ENCODE measurements at regions not wholly inside any gene's neighbourhood (a gene's known extent, or its start where the extent isn't known, plus 50 kb on each side); places are given as distances from the start of the nearest gene placed in this dataset.

DNA sequence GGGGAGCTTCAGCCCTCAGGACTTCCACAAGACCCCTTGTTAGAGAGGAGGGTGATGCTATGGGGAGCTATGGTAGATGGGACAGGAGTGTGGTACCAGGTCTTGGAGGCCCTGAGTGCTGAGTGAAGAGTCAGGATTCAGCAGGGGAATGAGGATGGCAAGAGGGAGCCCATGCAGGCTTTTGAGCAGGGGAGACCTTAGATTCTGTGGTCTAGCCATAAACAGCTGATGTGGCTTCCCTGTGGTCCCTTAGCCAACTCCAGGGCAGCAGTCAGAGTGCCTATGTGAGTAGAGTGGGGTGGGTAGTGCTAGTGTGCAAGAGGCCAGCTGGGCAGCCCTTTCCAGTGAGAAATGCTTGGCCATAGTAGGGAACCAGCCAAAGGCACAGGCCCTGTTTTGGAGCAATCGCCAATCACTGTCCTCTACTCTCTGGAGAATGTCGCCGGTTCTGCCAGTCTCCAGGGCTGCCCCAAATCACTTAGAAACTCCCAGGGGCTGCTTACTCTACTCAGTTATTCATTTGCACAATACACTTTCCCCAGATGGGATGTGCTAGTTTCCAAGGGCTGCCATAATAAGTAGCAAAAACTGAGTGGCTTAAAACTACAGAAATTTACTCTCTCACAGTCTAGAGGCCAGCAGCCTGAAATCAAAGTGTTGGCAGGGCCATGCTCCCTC, 310.5 kb downstream of the SMAD2 start:
- no peak for TF ChIP-seq MYC (IDR thresholded peaks at IDR 0.05; ENCODE audit: low read depth, low read length)
- TF ChIP-seq, protein P1, sequence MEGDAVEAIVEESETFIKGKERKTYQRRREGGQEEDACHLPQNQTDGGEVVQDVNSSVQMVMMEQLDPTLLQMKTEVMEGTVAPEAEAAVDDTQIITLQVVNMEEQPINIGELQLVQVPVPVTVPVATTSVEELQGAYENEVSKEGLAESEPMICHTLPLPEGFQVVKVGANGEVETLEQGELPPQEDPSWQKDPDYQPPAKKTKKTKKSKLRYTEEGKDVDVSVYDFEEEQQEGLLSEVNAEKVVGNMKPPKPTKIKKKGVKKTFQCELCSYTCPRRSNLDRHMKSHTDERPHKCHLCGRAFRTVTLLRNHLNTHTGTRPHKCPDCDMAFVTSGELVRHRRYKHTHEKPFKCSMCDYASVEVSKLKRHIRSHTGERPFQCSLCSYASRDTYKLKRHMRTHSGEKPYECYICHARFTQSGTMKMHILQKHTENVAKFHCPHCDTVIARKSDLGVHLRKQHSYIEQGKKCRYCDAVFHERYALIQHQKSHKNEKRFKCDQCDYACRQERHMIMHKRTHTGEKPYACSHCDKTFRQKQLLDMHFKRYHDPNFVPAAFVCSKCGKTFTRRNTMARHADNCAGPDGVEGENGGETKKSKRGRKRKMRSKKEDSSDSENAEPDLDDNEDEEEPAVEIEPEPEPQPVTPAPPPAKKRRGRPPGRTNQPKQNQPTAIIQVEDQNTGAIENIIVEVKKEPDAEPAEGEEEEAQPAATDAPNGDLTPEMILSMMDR (IDR thresholded peaks at IDR 0.05; ENCODE audit: low read depth, low read length) = no peak
